HT1080 (cell line): ENCODE measurements at regions not wholly inside any gene's neighbourhood (a gene's known extent, or its start where the extent isn't known, plus 50 kb on each side); places are given as distances from the start of the nearest gene placed in this dataset.

ENCODE experiments used
- DNase-seq: peaks from one replicate; pipeline ENCODE4 v3.0.0-alpha.2; 2015; ENCODE audit warnings: low read depth

DNA sequence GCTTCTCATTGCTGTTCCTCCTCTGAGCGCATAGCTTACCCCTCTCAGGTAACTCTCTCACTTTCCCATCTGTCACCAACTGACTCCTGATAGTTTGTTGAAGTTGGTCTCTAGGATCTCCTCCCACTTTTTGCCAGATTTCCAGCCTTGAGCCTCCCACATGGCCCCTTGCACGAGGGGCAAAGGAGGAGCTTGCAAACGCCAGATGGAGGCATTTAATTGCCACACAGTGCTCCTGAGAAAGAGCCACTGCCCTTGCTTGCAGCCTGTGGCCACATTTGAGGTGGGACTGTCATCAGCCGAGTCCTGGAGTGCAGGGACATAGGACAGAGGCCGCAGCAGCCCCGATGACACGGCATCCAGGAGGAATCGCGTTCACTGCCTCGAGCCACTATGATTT lies 348.7 kb downstream of the SMOC2 start:
- DNase-seq: no peak

DNA sequence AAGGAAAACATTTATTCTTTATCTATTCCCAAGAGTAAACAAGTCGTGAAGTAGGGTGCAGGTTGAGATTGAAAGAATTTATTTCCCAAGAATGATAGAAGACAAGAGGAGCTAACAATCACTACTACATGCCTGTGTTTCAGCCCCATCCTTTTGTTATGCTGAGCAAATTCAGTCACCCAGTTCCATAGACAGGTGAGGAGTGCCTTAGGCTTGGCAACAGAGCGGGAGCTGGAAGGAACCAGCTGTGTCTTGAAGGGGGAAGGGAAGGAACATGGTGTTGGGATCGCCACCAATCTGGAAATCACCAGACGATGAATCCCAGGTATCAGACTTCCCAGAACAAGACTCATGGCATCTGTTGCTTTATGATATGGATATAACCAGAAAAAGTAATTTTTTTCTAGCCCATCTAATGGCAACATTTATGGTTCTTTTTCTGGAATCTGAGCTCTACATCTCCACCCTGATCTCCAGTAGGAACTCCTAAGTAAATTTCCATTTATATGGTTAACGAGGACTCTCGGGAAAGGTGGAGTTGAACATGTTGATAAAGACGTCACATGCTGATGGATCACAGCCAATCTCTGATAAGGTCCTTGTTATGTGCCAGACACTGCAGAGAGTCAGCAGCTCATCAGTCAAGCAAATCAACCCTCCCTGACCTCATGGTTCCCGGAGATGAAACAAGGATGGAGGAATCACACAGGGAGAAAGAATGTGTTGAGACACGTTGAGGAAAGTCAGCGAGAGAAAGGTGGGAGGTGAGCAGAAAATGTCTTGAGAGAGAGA lies 344.9 kb downstream of the SMOC2 start:
- no peak for DNase-seq

DNA sequence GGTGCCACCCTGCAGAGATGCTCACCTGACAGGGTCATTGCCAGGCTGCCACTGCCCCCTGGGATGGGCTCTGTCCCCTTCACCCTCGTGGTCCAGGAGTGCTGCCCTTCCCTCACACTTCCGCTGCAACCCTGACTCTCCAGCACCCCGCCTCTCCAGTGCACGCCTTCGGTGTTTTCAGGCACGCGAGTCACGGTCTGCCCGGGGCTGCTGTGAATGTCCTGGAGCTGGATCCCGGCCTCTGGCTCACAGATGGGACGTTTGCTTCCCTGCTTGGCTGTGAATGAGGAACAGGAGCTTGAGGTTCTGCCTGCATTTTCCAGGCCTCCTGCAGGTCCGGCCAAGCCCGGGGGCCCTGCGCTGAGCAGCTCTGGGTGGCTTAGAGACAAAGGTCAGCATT lies 343.4 kb downstream of the SMOC2 start:
- no peak for DNase-seq

DNA sequence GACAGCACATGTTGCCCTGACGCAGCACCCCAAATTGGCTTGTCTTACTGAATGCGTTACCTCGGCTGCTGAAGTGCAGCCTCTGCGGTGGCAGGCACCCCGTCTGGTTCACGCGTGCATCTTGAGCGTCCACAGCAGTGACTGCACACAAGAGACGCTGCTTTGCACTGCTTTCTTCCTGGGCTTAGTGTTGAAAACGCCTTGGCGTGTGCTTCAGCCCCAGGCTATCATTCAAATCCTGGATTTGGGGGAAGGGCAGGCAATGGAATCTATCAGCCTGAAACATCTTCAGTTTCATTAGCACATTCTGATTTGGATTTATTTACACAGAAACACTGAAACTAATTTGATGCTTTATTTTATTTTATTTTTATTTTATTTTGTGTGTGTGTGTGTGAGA lies 342.7 kb downstream of the SMOC2 start:
- DNase-seq: no peak

DNA sequence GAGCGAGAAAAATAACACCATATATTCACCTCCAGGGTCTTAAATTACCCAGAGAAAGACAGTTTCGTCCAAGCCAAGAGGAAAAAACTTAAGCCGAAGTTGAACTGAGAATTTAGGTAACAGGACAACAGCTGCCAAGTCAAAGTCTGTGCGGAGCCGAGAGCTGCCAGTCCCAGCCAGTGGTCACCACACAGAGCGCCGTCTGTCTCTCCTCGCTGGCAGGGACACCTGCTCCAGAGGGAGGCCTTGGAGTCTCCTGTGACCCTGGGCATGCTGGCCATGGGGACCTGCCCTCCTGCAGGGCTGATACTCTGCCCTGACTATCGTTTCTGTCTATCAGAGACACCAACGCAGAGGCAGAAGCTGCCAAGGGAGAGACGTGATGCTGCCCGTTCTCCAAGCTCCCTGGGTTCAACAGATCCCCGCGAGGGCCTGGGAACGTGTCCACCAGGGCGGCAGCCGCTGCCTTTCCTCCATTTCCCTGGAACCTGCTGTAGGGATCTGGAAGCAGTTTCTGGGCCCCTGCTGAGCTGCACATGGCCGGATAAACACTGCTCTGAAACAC lies 341.3 kb downstream of the SMOC2 start:
- DNase-seq: no peak

DNA sequence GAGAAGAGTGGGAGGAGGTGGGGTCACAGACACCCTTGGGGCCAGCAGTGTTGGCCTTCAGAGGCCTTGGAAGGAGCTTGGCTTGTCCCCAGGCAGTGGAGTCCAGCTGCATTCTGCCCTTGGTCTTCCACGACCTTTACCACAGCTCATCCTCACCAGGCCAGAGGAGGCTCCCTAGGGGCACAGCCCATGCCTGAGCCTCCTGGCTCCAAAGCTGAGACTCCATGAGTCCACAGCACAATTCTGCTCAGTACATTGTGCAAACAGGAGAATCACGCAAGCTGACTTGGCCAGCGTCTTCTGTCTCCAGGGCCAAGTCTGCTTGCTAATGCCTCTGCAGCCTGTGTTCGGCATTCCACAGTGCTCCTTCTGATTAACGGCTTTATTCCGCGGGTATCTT lies 337.2 kb downstream of the SMOC2 start:
- no peak for DNase-seq

DNA sequence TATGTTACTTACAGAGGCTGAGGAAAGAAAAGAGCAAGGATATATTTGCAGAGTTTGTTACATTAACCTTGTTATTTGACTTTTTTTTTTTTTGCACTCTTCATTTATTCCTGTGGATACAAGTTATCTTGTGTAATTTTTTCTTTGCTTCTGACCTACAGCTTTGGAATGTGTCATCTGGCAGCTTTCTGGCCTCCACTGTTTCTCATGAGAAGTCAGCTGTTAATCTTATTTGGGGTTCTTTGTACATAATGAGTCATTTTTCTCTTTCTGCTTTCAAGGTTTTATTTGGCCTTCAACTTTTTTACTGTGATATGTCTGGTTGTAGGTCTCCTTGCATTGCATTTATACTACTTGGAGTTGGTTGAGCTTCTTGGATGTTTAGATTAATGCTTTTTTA lies 333.4 kb downstream of the SMOC2 start:
- no peak for DNase-seq

DNA sequence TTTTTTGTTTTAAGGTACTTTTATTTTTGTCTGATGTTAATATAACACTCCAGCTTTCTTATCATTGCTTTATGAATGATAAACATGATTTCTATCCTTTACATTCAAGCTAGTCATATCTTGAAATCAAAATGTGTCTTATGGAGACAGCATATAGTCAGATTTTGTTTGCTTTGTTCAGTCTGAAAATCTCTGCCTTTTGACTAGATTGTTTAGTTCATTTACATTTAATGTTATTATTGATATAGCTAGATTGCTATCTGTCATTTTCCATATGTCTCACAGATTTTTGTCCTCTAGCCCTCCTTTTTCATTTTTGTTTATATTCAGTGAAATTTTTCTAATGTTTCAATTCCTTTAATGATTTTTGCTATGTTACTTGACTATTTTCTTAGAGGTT lies 332.8 kb downstream of the SMOC2 start:
- no peak for DNase-seq

DNA sequence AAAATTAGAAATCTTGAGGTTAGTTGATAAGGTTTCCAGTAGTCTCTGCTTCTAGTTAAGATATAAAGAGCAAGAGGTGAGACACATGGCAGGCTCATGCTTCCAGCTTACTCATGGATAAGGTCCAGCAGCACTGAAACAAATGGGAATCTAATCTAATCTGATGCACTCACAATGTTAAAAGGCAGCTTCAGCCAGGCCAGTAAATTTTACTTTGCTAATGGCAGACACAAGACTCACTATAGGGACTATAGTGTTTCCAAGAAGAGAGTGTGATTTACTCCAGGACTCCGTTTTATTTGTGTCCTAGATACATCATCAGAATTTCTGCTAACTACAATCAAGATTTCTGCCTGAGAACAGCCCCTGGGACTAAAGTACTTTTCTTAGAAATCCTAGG lies 324.8 kb downstream of the SMOC2 start:
- no peak for DNase-seq

DNA sequence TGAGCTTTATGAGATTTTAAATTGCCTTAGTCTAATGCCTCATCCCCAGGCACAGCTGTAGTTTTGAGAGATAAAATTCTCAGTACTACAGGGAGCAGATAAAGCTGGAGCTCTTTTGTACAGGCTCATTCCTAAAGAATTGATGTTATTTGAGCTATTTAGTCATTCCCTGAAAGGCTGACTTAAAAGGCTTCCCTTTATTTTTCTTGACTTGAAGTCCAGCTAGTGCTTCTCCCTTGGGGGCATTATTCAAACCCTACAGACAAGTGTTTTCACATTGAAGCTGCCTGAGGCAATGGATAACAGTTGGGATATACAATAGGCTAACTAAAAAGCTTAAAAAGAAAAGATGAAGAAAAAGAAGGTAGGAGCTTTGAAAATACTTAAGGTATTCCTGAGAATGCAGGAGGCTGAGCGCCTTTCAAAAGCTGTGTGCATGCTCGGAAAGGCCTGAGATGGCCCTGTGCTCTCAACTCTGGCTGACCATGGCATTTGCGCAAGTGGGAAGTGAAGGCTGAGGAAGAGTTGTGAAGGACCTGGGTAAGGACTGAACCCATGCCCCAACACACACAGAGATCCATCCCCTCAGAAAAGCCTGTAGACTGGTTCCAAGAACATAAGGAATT lies 315.1 kb downstream of the SMOC2 start:
- no peak for DNase-seq

DNA sequence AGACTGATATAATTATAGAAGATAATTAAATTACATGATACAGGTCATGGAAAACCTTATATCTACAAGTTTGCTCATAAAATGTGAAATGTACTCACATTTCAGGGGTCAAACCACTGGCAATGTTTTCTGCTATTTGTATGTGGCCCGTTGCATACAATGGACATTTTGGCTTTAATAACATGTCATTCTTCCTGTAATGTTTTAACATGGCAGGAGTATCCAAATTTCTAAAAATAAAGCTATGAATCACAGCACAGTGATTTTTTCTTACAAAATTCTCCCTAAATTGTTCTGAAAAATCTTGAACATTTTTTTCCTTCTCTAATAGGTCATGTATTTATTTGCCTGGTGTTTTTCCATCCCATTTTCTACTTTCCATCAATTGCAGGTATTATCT lies 305.7 kb downstream of the SMOC2 start:
- DNase-seq: no peak

DNA sequence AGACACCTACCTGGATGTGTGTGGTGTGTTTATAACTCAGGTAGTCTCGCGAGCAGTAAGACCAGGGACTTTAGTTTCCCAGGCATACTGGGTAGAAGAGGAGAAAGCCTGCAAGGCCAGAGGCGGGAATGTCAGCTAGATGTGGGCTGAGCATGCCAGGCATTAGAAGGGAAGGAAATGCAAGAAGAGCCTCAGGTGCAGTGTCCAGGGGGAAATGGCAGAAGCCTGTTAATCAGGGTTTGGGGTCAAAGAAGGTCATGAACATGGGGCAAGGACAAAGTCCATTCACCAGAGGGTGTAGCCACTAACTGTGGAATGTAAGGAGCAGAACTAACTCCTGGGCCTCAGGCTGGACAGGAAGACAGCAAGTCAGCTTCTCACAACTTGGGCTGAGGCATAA lies 305.0 kb downstream of the SMOC2 start:
- no peak for DNase-seq

DNA sequence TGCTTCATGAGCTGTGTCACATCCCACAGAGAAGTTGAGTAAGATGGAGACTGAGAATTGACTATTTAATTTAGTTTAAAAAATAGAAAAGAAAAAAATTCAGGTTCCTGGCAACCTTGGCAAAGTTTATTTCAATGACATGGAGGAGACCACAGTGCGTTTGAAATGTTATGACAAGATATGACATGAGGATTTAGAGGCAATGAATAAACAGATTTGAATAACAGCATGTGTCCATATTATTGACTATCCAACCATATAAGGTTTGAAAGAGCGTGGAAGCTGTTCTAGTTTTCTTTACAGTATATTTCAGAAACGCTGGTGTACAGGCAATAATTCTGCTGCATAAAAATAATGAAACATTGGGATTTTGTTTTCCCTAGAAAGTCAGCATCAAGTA lies 303.9 kb downstream of the SMOC2 start:
- DNase-seq: no peak

DNA sequence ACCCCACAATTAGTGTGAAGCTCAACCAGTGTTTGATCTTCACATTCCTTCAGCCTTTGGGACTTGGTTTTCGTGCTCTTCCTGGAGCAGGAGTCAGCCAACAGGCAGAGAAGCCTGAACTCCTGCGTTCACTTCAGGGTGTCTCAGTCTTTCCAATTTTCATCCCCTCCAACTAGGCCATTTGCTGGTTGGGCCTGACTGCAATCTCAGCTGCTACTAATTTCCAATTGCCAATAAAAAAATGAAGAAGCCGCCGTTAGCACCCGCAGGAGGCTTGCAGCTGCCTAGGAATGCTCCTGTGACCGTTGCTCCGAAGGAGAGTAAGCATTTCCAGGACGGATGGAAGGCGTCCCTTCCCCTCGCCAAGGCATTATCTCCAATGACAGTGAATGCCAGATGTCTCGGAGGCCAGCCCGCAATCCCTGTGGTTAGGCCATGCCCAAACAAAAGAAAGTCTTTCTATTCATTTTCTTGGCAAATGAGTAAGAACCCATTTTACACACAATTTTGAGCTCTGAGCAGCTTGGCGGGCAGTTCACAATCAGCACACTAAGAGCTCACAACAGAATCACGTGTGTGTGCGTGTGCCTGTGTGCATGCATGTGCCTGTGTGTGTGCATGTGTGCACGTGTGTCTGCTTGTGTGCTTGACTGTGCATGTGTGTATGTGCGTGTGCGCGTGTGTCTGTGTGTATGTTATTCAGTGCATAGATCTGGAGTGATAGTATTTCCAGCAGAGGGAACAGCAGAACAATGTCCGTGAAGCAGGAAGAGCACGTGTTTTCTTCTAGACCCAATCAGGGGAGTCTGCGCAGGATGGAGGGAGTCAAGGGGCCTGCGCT lies 301.2 kb downstream of the SMOC2 start:
- DNase-seq: no peak

DNA sequence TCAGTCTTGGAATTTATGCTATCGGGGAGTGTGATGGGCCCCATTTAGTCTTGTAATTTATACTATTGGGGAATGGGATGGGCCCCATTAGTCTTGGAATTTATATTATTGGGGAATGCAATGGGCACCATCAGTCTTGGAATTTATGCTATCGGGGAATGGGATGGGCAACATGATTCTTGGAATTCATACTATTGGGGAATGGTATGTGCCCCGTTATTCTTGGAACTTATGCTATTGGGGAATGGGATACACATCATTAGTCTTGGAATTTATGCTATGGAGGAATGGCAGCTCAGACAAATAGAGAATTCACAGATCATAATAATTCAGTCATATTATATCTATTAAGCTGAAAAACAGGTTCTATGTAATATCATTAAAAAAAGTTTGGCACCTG lies 300.3 kb downstream of the SMOC2 start:
- no peak for DNase-seq

DNA sequence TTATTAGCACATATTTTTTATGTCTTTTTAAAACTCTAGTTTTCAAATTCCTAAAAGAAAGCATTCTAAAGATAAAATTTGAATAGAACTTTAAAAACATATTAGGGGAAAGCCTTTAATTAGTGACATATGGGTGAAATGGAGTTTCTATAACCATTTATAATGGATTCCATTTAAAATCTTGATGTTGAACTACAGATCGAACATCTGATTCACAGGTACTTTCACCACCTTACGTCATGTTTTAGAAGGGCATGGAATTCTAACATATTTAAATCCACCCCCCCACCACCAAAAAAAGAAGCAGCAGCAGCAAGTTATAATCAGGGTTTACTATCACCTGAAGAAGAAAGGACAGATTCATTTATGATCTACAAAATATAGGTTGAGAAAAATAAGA lies 298.4 kb downstream of the SMOC2 start:
- no peak for DNase-seq

DNA sequence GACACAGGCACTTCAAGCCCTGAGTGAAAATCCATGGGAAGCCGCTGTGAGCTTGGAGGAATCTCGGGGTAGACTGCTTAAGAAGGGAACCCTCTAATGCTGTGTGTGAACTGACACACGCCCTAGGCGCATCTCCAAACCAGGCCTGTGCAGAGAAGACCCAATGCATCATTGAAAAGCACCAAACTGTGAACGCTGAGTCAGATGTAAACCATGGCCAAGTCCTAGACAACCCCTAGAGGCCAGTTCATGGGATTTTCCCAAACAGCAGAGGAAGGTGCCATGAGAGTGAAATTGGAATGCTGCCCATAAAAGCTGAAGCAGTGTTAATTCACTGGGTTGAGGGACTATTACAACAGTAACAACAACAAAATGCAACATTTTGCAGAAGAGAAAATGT lies 296.5 kb downstream of the SMOC2 start:
- peak; percentile 11 for DNase-seq

DNA sequence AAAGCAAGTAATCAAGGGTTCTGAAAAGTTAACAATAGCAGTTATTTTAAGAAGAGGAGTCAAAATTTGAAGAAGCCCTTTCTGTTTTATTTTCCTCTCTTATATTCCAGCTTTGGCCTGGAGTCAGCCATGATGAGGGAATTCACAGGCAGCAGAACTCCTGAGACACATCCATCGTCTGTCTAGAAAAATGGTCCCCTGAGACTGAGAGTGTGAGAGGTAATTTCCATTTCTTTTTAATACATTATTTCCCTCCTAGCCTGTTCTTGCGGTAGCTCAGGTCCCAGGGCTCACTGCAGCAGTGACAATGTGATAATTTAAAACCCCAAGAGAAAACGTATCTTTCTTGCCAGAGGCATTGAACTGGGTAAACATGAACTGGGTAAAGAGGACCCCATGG lies 296.0 kb downstream of the SMOC2 start:
- no peak for DNase-seq

DNA sequence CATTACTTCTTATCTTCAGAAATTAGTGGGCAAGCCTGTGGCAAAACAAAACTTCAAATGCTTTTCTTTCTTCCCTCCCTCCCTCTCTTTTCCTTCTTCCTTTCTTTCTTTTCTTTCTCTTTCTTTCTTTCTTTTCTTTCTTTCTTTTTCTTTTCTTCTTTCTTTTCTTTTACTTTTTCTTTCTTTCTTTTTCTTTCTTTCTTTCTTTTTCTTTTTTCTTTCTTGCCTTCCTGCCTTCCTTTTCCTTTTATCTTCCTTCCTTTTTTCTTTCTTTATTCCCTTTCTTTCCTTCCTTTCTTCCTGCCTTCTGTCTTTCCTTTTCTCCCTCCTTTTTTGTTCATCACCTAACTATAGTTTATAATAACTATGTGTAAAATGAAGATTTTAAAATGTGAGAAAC lies 295.1 kb downstream of the SMOC2 start:
- DNase-seq: no peak

DNA sequence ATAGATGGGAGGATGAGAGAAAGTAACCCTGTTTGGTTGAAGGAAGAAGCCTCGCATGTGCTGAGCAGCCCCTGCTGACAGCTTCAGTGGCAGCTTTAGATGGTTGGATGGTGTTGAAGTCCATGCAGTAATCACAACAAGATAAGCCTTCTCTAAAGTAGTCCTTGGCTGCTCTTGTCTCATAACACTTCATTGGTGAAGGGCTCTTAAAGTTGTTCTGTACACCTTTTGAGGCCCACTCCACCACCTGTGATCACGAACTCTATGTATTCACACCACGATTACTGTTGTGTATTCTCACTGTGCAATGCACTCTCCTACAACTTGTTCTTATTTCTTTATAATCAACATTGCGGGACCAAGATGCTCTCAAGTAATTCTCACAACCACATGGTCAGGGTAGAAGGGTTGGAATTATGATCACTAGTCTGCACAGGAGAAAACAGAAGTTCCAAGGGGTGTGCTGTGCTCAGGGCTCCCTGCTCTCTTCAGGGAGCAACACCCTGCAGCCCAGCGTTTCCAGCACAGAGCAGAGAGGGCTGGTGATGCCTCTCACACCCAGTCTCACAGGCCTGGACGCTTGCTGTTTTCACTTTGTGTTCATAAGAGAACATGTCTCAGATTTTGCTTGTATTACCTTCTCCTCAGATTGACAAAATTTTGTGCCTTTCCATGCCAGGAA lies 294.4 kb downstream of the SMOC2 start:
- no peak for DNase-seq

DNA sequence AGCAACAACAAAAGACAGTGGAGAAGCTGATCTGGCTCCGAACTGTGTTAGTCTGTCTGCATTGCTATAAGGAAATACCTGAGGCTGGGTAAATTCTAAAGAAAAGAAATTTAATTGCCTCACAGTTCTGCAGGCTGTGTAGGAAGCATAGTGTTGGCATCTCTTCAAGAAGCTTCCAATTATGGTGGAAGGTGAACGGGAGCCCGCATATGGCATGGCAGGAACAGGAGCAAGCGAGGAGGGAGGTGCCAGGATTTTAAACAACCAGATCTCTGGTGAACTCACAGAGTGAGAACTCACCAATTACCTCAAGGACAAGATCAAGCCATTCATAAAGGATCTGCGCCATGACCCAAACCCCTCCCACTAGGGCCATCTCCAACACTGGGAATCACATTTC lies 293.5 kb downstream of the SMOC2 start:
- DNase-seq: no peak

DNA sequence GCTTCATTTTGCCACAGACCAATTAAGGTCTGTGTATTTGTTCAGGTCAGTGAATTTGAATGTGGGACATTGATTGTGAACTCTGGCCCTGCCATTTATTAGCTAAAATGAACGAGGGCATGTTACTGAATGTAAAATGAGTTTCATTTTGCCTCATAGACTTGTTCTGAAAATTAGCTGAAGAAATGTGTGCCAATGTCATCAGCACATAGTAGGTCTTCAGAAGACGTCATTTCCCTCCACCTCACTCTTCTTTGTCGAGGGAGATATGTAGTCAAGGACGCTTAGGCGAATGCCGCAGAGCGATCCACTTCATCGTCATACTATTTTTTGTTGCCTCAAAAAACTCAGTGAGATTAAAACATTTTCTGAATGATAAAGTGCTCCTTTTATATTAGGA lies 291.7 kb downstream of the SMOC2 start:
- no peak for DNase-seq
